ENCODE measurements at regions not wholly inside any gene's neighbourhood (a gene's known extent, or its start where the extent isn't known, plus 50 kb on each side); places are given as distances from the start of the nearest gene placed in this dataset.

- Histone ChIP-seq H3K36me3 (no peaks in the 10 kb centered on the region), H3K27me3 (no peaks in the 10 kb centered on the region), H3K4me3 (no peak overlapping the region), H3K9me3 (peaks cover 0 to 4% (median 0%) of the 10 kb centered on the region in 3 donors), H3K27ac (no peak overlapping the region), H3K4me1 (peaks cover 0 to 15% (median 0%) of the 10 kb centered on the region in 4 donors)
- intact Hi-C loops (cut with DNase I; ENCODE audit: low total_unique reads): no loop called here
- no peak for DNase-seq
- no peak for TF ChIP-seq CTCF (IDR thresholded peaks at IDR 0.05)
These were observed 85.0 kb upstream of the SLC38A4 start for GRCh38 chr12:46910830-46911229.

GRCh38 chr12:46914336-46914735 is 88.5 kb upstream of the SLC38A4 start:
- Histone ChIP-seq H3K36me3 (no peaks in the 10 kb centered on the region), H3K9me3 (peaks cover 0 to 4% (median 0%) of the 10 kb centered on the region in 3 donors), H3K27me3 (no peaks in the 10 kb centered on the region), H3K4me3 (no peak overlapping the region), H3K4me1 (peaks cover 0 to 20% (median 0%) of the 10 kb centered on the region in 4 donors), H3K27ac (no peak overlapping the region)
- intact Hi-C loops (cut with DNase I; ENCODE audit: low total_unique reads): no loop called here
- TF ChIP-seq CTCF (IDR thresholded peaks at IDR 0.05): no peak
- DNase-seq: no peak

GRCh38 chr12:46915082-46915481 is 89.3 kb upstream of the SLC38A4 start:
- peaks cover 0 to 4% (median 0%) of the 10 kb centered on the region in 3 donors for H3K9me3 ChIP-seq
- no peak for TF ChIP-seq CTCF (IDR thresholded peaks at IDR 0.05)
- H3K4me3 ChIP-seq: no peak overlapping the region
- peaks cover 0 to 27% (median 0%) of the 10 kb centered on the region in 4 donors for H3K4me1 ChIP-seq
- H3K36me3 ChIP-seq: no peaks in the 10 kb centered on the region
- intact Hi-C loops (cut with DNase I; ENCODE audit: low total_unique reads): loop anchor here (1.0 kb wide), 1 partner anchor 19 kb away; no protein-coding TSS in a partner anchor
- no peak overlapping the region for H3K27ac ChIP-seq
- H3K27me3 ChIP-seq: no peaks in the 10 kb centered on the region
- DNase-seq: peak in 1 of 2 donors; percentile 26

- DNase-seq: no peak
- Histone ChIP-seq H3K4me1 (peaks cover 0 to 27% (median 0%) of the 10 kb centered on the region in 4 donors), H3K27me3 (no peaks in the 10 kb centered on the region), H3K4me3 (no peak overlapping the region), H3K9me3 (peaks cover 0 to 4% (median 0%) of the 10 kb centered on the region in 3 donors), H3K27ac (no peak overlapping the region), H3K36me3 (no peaks in the 10 kb centered on the region)
- intact Hi-C loops (cut with DNase I; ENCODE audit: low total_unique reads): loop anchor here (1.0 kb wide), 1 partner anchor 20 kb away; no protein-coding TSS in a partner anchor
- no peak for TF ChIP-seq CTCF (IDR thresholded peaks at IDR 0.05)
These were observed 90.0 kb upstream of the SLC38A4 start for GRCh38 chr12:46915836-46916235.

- TF ChIP-seq CTCF (IDR thresholded peaks at IDR 0.05): no peak
- Histone ChIP-seq H3K36me3 (no peaks in the 10 kb centered on the region), H3K9me3 (peaks cover 0 to 4% (median 0%) of the 10 kb centered on the region in 3 donors), H3K4me1 (peaks cover 0 to 27% (median 0%) of the 10 kb centered on the region in 4 donors), H3K4me3 (no peak overlapping the region), H3K27ac (no peak overlapping the region), H3K27me3 (no peaks in the 10 kb centered on the region)
- intact Hi-C loops (cut with DNase I; ENCODE audit: low total_unique reads): no loop called here
- no peak for DNase-seq
These were observed 91.1 kb upstream of the SLC38A4 start for GRCh38 chr12:46916796-46917419.
